Ovary (tissue), 3 donors: ENCODE measurements at regions not wholly inside any gene's neighbourhood (a gene's known extent, or its start where the extent isn't known, plus 50 kb on each side); places are given as distances from the start of the nearest gene placed in this dataset.

Experiments
- CTCF ChIP-seq, 3 donors: fragments of 450-650 bp in 2 of 3; fragments of 200-600 bp in 1 of 3; IDR thresholded peaks; one replicate each; pipeline versions ENCODE4 v1.5.1 to v1.8.0; 2016 to 2022; ENCODE audit warnings: antibody characterized with exemption in 3 of 3, mild to moderate bottlenecking in 1 of 3
- EP300 ChIP-seq: sonication (generic); formaldehyde crosslinking; IDR thresholded peaks from one replicate; pipeline ENCODE4 v1.6.1; 2017; ENCODE audit warnings: antibody characterized with exemption
- POLR2A ChIP-seq: fragments of 450-650 bp; IDR thresholded peaks from one replicate; pipeline ENCODE4 v1.6.1; 2017; ENCODE audit warnings: antibody characterized with exemption, mild to moderate bottlenecking, moderate library complexity
- donor health status: DM: no; HTN: no; CAD: no.

GRCh38 chr14:46198676-46199075 is 452.9 kb downstream of the RPL10L start:
- TF ChIP-seq CTCF (IDR thresholded peaks at IDR 0.05) (no peak), POLR2A (no peak), EP300 (no peak)
